ENCODE measurements at regions not wholly inside any gene's neighbourhood (a gene's known extent, or its start where the extent isn't known, plus 50 kb on each side); places are given as distances from the start of the nearest gene placed in this dataset.
"Not testable (repeated sequence)": the region's sequence is repeated elsewhere in the genome, so short reads cannot be mapped to it uniquely, and the experiment has no call there.

DNA sequence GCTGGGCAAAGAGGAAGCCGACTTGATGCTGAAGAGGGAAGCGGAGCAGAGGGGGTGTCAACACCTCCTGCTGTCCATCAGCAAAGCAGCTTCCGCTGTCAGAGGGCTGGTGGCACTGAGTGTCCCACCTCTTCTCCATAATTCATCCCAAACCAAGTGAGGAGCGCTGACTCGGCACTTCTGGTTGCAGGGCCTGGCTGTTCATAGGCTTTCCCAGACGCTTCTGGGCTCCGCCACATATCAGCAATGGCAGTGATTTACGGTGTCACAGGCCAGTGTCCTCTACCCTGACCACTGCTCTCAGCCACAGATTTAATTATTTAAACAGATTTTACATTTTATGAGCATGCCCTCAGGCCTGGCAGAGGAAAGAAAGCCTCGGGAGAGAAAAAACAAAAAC, 70.1 kb upstream of the TENM4 start:
- ChIA-PET CTCF (no interaction called here), POLR2A (no interaction called here)
- DNase-seq (ENCODE audit: extremely low spot score): no peak
- TF ChIP-seq, protein P1, sequence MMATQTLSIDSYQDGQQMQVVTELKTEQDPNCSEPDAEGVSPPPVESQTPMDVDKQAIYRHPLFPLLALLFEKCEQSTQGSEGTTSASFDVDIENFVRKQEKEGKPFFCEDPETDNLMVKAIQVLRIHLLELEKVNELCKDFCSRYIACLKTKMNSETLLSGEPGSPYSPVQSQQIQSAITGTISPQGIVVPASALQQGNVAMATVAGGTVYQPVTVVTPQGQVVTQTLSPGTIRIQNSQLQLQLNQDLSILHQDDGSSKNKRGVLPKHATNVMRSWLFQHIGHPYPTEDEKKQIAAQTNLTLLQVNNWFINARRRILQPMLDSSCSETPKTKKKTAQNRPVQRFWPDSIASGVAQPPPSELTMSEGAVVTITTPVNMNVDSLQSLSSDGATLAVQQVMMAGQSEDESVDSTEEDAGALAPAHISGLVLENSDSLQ (IDR thresholded peaks at IDR 0.05): peak; percentile 20; the same call in 1 of the 2 replicates
- no peak for TF ChIP-seq TARDBP (IDR thresholded peaks at IDR 0.05)

DNA sequence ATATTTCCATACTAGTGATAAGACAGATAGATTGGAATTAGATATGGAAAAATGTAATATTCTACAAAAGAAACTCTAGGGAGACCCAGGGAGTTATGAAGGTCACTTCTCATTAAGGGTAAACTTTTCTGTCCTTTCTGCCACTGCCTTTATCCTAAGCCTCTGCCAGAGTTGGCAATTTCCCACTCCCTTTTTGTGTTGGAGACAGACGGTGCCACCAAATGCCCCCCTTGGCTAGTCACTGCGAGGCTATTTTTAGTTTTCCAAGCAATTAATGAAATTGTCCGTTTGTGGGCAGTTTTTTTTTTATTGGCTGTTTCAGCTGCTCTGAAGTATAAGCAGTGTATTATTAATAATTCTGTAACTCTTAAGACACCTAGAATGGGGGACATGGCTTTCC, 67.6 kb upstream of the TENM4 start:
- ChIA-PET CTCF (no interaction called here), POLR2A (no interaction called here)
- no peak for DNase-seq (ENCODE audit: extremely low spot score)

DNA sequence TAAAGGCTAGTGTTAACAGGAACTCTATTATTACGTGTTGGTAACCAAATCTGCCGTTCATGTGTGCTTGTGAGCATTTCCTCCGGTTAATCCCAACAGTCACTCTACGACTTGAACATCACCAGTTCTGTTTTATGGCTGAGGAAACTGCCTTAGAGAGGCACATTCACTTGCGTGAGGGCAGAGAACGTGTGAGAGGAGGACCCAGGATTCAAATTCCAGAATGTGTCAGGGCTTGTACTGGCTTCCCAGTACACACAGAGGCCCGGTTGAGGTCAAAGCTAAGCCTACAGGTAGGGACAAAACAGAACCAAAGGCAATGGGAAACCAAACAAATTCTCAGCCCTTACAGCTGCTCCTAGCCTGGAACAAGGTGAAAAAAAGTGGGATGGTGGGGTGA, 66.9 kb upstream of the TENM4 start:
- no peak for TF ChIP-seq FOXA1 (IDR thresholded peaks at IDR 0.05)
- TF ChIP-seq CTBP1 (IDR thresholded peaks at IDR 0.05; ENCODE audit: borderline replicate concordance): no peak
- DNase-seq (ENCODE audit: extremely low spot score): no peak
- POLR2A ChIA-PET: no interaction called here
- CTCF ChIA-PET: interaction anchor here (1.2 kb wide), 1 partner anchor 14 kb away, joined by 4 read pairs; no protein-coding TSS in a partner anchor

More for the DNA sequence above, 67.6 kb upstream of the TENM4 start:
- TF ChIP-seq L3MBTL2 (conservative IDR thresholded peaks at IDR 0.05) (no peak), LEF1 (IDR thresholded peaks at IDR 0.05; ENCODE audit: borderline replicate concordance) (no peak), ELF4 (IDR thresholded peaks at IDR 0.05) (no peak), CTBP1 (IDR thresholded peaks at IDR 0.05; ENCODE audit: borderline replicate concordance) (no peak), ZNF384 (IDR thresholded peaks at IDR 0.05) (no peak), FOXM1 (IDR thresholded peaks at IDR 0.05; ENCODE audit: borderline replicate concordance) (no peak), HDGF (IDR thresholded peaks at IDR 0.05; ENCODE audit: borderline replicate concordance) (no peak), SP1 (IDR thresholded peaks at IDR 0.05) (no peak), FOXA1 (IDR thresholded peaks at IDR 0.05) (no peak), FOXK2 (IDR thresholded peaks at IDR 0.05) (no peak), TARDBP (IDR thresholded peaks at IDR 0.05) (no peak), ARNT (IDR thresholded peaks at IDR 0.05) (no peak), SUZ12 (IDR thresholded peaks at IDR 0.05) (no peak), NFRKB (IDR thresholded peaks at IDR 0.05) (no peak)
- TF ChIP-seq, protein P1 (IDR thresholded peaks at IDR 0.05): no peak

DNA sequence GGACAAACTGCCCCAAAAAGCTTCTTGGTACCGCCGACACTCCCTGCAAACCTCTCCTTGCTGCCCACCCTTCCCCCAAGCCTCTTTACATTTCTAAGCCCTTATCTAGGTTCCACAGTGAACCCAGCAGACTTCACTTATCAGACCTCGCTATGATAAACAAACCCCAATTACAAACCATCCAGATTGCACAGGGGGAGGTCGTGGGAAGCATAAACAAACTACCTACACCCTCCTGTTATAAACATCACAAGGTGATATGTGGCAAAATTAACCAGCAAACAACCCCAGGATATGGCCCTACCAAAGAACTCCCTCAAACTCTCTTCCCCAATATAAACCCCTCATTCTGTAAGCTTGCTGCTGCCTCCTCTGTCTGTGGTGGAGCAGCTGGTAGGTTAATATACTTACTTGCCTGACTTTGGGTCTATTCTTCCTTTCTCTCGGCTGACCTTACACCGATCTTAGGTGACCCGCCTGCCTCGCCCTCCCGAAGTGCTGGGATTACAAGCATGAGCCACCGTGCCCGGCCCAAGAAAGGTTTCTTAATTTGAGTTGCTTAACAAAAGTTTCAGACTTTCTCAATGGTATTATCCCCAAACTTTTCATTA, 66.0 kb upstream of the TENM4 start:
- DNase-seq (ENCODE audit: extremely low spot score): no peak
- ChIA-PET CTCF (interaction anchor here (1.2 kb wide), 1 partner anchor 14 kb away, joined by 4 read pairs; no protein-coding TSS in a partner anchor), POLR2A (no interaction called here)
- TF ChIP-seq ARNT (IDR thresholded peaks at IDR 0.05) (no peak), HDGF (IDR thresholded peaks at IDR 0.05; ENCODE audit: borderline replicate concordance) (no peak), NFRKB (IDR thresholded peaks at IDR 0.05) (no peak), FOXA1 (IDR thresholded peaks at IDR 0.05) (no peak), BHLHE40 (IDR thresholded peaks at IDR 0.05; ENCODE audit: borderline replicate concordance) (no peak), SUZ12 (IDR thresholded peaks at IDR 0.05) (no peak), L3MBTL2 (conservative IDR thresholded peaks at IDR 0.05) (no peak), ZNF384 (IDR thresholded peaks at IDR 0.05) (no peak), LEF1 (IDR thresholded peaks at IDR 0.05; ENCODE audit: borderline replicate concordance) (no peak)

DNA sequence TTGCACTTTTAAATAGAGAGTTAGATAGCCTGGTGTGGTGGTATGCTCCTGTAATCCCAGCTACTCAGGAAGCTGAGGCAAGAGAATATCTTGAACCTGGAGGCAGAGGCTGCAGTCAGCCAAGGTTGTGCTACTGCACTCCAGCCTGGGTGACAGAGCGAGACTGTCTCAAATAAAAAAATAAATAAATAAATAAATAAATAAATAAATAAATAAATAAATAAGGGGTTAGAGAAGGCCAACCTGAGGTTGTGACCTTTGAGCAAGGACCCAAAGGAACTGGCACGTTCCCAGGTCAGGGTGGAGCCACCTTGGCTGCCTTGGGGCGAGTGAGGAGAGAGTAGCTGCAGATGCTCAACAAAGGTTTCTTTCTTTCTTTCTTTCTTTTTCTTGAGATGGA, 65.3 kb upstream of the TENM4 start:
- no peak for TF ChIP-seq NFRKB (IDR thresholded peaks at IDR 0.05)
- no peak for TF ChIP-seq ARNT (IDR thresholded peaks at IDR 0.05)
- no peak for TF ChIP-seq SUZ12 (IDR thresholded peaks at IDR 0.05)
- no peak for TF ChIP-seq CTBP1 (IDR thresholded peaks at IDR 0.05; ENCODE audit: borderline replicate concordance)
- TF ChIP-seq HDGF (IDR thresholded peaks at IDR 0.05; ENCODE audit: borderline replicate concordance): no peak
- no peak for TF ChIP-seq FOXA1 (IDR thresholded peaks at IDR 0.05)
- TF ChIP-seq, protein P1 (IDR thresholded peaks at IDR 0.05): no peak
- no peak for TF ChIP-seq BHLHE40 (IDR thresholded peaks at IDR 0.05; ENCODE audit: borderline replicate concordance)
- TF ChIP-seq SP1 (IDR thresholded peaks at IDR 0.05): no peak
- no peak for TF ChIP-seq ELF4 (IDR thresholded peaks at IDR 0.05)
- TF ChIP-seq ZNF384 (IDR thresholded peaks at IDR 0.05): no peak
- TF ChIP-seq L3MBTL2 (conservative IDR thresholded peaks at IDR 0.05): no peak
- DNase-seq (ENCODE audit: extremely low spot score): no peak
- CTCF ChIA-PET: no interaction called here
- POLR2A ChIA-PET: no interaction called here

DNA sequence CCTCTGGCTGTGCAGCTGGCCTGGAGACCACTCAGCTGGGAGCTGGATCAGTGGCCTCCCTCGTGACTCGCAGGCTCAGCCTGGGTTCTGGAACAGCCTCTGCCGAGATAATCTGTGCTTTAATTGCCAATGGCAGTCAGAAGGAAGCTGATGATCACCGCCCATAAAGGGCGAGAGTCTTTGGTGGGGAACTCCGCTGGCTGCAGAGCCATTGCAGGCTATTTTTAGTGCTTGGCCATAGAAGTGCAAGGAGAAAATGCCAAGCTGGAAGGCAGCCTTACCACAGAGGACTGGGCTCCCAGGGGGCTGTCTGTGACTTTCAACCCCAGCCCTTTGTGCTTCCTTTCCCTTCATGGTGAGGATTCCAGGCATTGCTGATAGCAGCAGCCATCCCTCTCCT, 62.2 kb upstream of the TENM4 start:
- no peak for DNase-seq (ENCODE audit: extremely low spot score)
- CTCF ChIA-PET: no interaction called here
- TF ChIP-seq TARDBP (IDR thresholded peaks at IDR 0.05) (no peak), FOXA1 (IDR thresholded peaks at IDR 0.05) (no peak), FOXM1 (IDR thresholded peaks at IDR 0.05; ENCODE audit: borderline replicate concordance) (no peak), ZNF384 (IDR thresholded peaks at IDR 0.05) (no peak)
- POLR2A ChIA-PET: no interaction called here

DNA sequence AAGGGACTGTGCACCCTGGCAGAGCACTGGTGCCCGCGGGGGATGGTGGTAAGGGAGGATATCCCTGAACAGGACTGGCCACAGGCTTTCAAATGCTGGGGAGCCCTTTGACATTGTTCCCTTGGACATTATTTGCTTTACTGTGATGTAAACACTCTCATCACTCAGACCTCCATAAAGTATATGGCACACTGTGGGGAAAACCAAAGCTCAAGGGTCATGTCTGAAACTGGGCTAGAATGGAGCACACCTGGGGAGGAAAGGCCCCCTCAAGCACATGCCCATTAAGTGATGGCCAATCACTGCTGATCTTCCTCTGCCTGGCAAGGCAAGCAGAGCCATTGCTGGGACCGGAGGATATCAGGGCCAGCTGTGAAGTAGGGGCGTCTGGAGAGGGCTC, 60.9 kb upstream of the TENM4 start:
- DNase-seq (ENCODE audit: extremely low spot score): no peak
- TF ChIP-seq SUZ12 (IDR thresholded peaks at IDR 0.05) (no peak), BHLHE40 (IDR thresholded peaks at IDR 0.05; ENCODE audit: borderline replicate concordance) (no peak), LEF1 (IDR thresholded peaks at IDR 0.05; ENCODE audit: borderline replicate concordance) (no peak), ARNT (IDR thresholded peaks at IDR 0.05) (no peak), FOXK2 (IDR thresholded peaks at IDR 0.05) (no peak), FOXA1 (IDR thresholded peaks at IDR 0.05) (no peak), ELF4 (IDR thresholded peaks at IDR 0.05) (no peak), FOXM1 (IDR thresholded peaks at IDR 0.05; ENCODE audit: borderline replicate concordance) (no peak)
- POLR2A ChIA-PET: no interaction called here
- CTCF ChIA-PET: no interaction called here

DNA sequence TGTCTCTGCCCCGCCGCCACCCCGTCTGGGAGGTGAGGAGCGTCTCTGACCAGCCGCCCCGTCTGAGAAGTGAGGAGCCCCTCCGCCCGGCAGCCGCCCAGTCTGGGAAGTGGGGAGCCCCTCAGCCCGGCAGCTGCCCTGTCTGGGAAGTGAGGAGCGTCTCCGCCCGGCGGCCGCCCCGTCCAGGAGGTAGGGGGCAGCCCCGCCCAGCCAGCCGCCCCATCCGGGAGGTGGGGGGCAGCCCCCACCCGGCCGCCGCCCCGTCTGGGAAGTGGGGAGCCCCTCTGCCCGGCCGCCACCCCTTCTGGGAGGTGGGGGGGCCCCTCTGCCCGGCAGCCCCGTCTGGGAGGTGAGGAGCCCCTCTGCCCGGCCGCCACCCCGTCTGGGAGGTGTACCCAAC, 59.1 kb upstream of the TENM4 start:
- DNase-seq (ENCODE audit: extremely low spot score); CTCF ChIA-PET; POLR2A ChIA-PET: not testable (repeated sequence)
